HepG2 (cell line): ENCODE measurements at regions not wholly inside any gene's neighbourhood (a gene's known extent, or its start where the extent isn't known, plus 50 kb on each side); places are given as distances from the start of the nearest gene placed in this dataset.

Experiments used
- AGO1 ChIP-seq: fragments of 200-400 bp; formaldehyde crosslinking; IDR thresholded peaks from 2 replicates; pipeline ENCODE4 v1.6.1; 2017; ENCODE audit warnings: mild to moderate bottlenecking, low read depth, low read length, moderate library complexity; ENCODE audit not compliant: poor library complexity, severe bottlenecking
- FOXA1 ChIP-seq, 2 experiments: fragments of 450-650 bp in 1 of 2; sonication (generic) in 1 of 2; formaldehyde crosslinking in 1 of 2; IDR thresholded peaks; 2 replicates each; pipeline versions ENCODE4 v1.4.0 to v1.6.1; 2016 to 2020; ENCODE audit warnings: missing genetic modification reagents in 1 of 2
- IRX3 ChIP-seq: sonication (generic); formaldehyde crosslinking; IDR thresholded peaks from 2 replicates; pipeline ENCODE4 v1.8.1; 2023; ENCODE audit warnings: mild to moderate bottlenecking, low read depth, missing genetic modification reagents, borderline replicate concordance
- KLF6 ChIP-seq: IDR thresholded peaks from 2 replicates; pipeline ENCODE4 v1.8.0; 2016; ENCODE audit warnings: missing biosample characterization, missing genetic modification reagents
- NCOA2 ChIP-seq: sonication (generic); formaldehyde crosslinking; IDR thresholded peaks from 2 replicates; pipeline ENCODE4 v1.8.0; 2022; ENCODE audit warnings: inconsistent platforms
- NR2F6 ChIP-seq, 2 experiments: IDR thresholded peaks; 2 replicates each; pipeline ENCODE4 v1.6.1; 2016; ENCODE audit warnings: antibody characterized with exemption in 1 of 2, mild to moderate bottlenecking in 1 of 2
- POLR2A ChIP-seq, 2 experiments: IDR thresholded peaks; 2 replicates each; pipeline ENCODE4 v1.6.1; 2011; ENCODE audit warnings: low read depth in 2 of 2, low read length in 2 of 2, mild to moderate bottlenecking in 1 of 2, moderate library complexity in 1 of 2; ENCODE audit not compliant: insufficient read depth in 1 of 2
- THAP8 ChIP-seq: sonication (generic); formaldehyde crosslinking; IDR thresholded peaks from 2 replicates; pipeline ENCODE4 v1.5.1; 2020; ENCODE audit warnings: missing genetic modification reagents, mild to moderate bottlenecking, borderline replicate concordance
- YEATS4 ChIP-seq: sonication (generic); formaldehyde crosslinking; IDR thresholded peaks from 2 replicates; pipeline ENCODE4 v1.4.0; 2020; ENCODE audit warnings: missing genetic modification reagents, borderline replicate concordance
- ZFP36 ChIP-seq: fragments of 150-350 bp; IDR thresholded peaks from 2 replicates; pipeline ENCODE4 v1.6.1; 2018; ENCODE audit warnings: borderline replicate concordance, low read length, low read depth; ENCODE audit not compliant: partially characterized antibody
- ZKSCAN5 ChIP-seq: sonication (generic); formaldehyde crosslinking; IDR thresholded peaks from 2 replicates; pipeline ENCODE4 v1.5.1; 2020; ENCODE audit warnings: mild to moderate bottlenecking, missing genetic modification reagents
- ZNF232 ChIP-seq: sonication (generic); formaldehyde crosslinking; IDR thresholded peaks from 2 replicates; pipeline ENCODE4 v1.4.0; 2020; ENCODE audit warnings: missing genetic modification reagents, borderline replicate concordance
- ZNF234 ChIP-seq: sonication (generic); formaldehyde crosslinking; conservative IDR thresholded peaks from 2 replicates; pipeline ENCODE4 v1.5.1; 2020; ENCODE audit warnings: mild to moderate bottlenecking, missing genetic modification reagents
- ZNF235 ChIP-seq: sonication (generic); formaldehyde crosslinking; IDR thresholded peaks from 2 replicates; pipeline ENCODE4 v1.8.1; 2023; ENCODE audit warnings: mild to moderate bottlenecking, missing genetic modification reagents, borderline replicate concordance
- ZNF256 ChIP-seq: sonication (generic); formaldehyde crosslinking; conservative IDR thresholded peaks from 2 replicates; pipeline ENCODE4 v1.4.0; 2020; ENCODE audit warnings: missing genetic modification reagents
- ZNF30 ChIP-seq: sonication (generic); formaldehyde crosslinking; IDR thresholded peaks from 2 replicates; pipeline ENCODE4 v1.5.0; 2020; ENCODE audit warnings: mild to moderate bottlenecking, missing genetic modification reagents
- ZNF552 ChIP-seq: sonication (generic); formaldehyde crosslinking; IDR thresholded peaks from 2 replicates; pipeline ENCODE4 v1.9.0; 2022; ENCODE audit warnings: missing genetic modification reagents, mild to moderate bottlenecking, borderline replicate concordance
- ZNF607 ChIP-seq: sonication (generic); formaldehyde crosslinking; IDR thresholded peaks from 2 replicates; pipeline ENCODE4 v1.5.1; 2020; ENCODE audit warnings: missing genetic modification reagents, mild to moderate bottlenecking, borderline replicate concordance
- ZNF761 ChIP-seq: sonication (generic); formaldehyde crosslinking; conservative IDR thresholded peaks from 2 replicates; pipeline ENCODE4 v1.4.0; 2020; ENCODE audit warnings: mild to moderate bottlenecking, missing genetic modification reagents
- ZNF766 ChIP-seq: sonication (generic); formaldehyde crosslinking; IDR thresholded peaks from 2 replicates; pipeline ENCODE4 v1.5.0; 2020; ENCODE audit warnings: missing genetic modification reagents, borderline replicate concordance
- ZUFSP ChIP-seq: sonication (generic); formaldehyde crosslinking; IDR thresholded peaks from 2 replicates; pipeline ENCODE4 v1.9.0; 2021; ENCODE audit warnings: missing genetic modification reagents, mild to moderate bottlenecking, borderline replicate concordance
- TF ChIP-seq, protein P1 (sequence below): sonication (generic); formaldehyde crosslinking; IDR thresholded peaks from 2 replicates; pipeline ENCODE4 v1.9.0; 2021; ENCODE audit warnings: missing genetic modification reagents, borderline replicate concordance
- TF ChIP-seq, protein P2 (sequence below): sonication (generic); formaldehyde crosslinking; IDR thresholded peaks from 2 replicates; pipeline ENCODE4 v1.4.0; 2020; ENCODE audit warnings: missing genetic modification reagents

- TF ChIP-seq, protein P1, sequence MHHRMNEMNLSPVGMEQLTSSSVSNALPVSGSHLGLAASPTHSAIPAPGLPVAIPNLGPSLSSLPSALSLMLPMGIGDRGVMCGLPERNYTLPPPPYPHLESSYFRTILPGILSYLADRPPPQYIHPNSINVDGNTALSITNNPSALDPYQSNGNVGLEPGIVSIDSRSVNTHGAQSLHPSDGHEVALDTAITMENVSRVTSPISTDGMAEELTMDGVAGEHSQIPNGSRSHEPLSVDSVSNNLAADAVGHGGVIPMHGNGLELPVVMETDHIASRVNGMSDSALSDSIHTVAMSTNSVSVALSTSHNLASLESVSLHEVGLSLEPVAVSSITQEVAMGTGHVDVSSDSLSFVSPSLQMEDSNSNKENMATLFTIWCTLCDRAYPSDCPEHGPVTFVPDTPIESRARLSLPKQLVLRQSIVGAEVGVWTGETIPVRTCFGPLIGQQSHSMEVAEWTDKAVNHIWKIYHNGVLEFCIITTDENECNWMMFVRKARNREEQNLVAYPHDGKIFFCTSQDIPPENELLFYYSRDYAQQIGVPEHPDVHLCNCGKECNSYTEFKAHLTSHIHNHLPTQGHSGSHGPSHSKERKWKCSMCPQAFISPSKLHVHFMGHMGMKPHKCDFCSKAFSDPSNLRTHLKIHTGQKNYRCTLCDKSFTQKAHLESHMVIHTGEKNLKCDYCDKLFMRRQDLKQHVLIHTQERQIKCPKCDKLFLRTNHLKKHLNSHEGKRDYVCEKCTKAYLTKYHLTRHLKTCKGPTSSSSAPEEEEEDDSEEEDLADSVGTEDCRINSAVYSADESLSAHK (CRISPR knock-in tag), result no peak
- TF ChIP-seq ZNF30 (CRISPR knock-in tag) (peak; percentile 67), ZNF232 (peak; percentile 76; the same call in 1 of the 2 replicates), KLF6 (CRISPR knock-in tag) (peak; percentile 80; the same call in 1 of the 2 replicates), ZNF235 (CRISPR knock-in tag) (no peak), ZNF234 (no peak), YEATS4 (CRISPR knock-in tag) (peak; percentile 66), POLR2A (IDR thresholded peaks at IDR 0.05; ENCODE audit: insufficient read depth in 1 of 2, low read depth in 2 of 2, low read length in 2 of 2) (peak in 1 of 2 experiments; percentile 64; a peak in 2 of 4 replicates), THAP8 (CRISPR knock-in tag) (no peak), FOXA1 (IDR thresholded peaks at IDR 0.05) (no peak), FOXA1 (CRISPR knock-in tag; IDR thresholded peaks at IDR 0.05) (no peak), ZKSCAN5 (CRISPR knock-in tag) (no peak), ZUFSP (CRISPR knock-in tag) (no peak), ZNF552 (0 out of 2 replicates have a peak, but pooled peaks have one; percentile 58), ZNF761 (CRISPR knock-in tag) (peak; percentile 22; the same call in 1 of the 2 replicates), ZNF766 (0 out of 2 replicates have a peak, but pooled peaks have one; percentile 19), NCOA2 (CRISPR knock-in tag) (peak; percentile 18; the same call in 1 of the 2 replicates), IRX3 (CRISPR knock-in tag) (no peak), ZNF256 (CRISPR knock-in tag) (no peak), ZNF607 (no peak), AGO1 (no peak), ZFP36 (no peak), NR2F6 (IDR thresholded peaks at IDR 0.05) (no peak), NR2F6 (CRISPR knock-in tag; IDR thresholded peaks at IDR 0.05) (0 out of 2 replicates have a peak, but pooled peaks have one; percentile 17)
- TF ChIP-seq, protein P2, sequence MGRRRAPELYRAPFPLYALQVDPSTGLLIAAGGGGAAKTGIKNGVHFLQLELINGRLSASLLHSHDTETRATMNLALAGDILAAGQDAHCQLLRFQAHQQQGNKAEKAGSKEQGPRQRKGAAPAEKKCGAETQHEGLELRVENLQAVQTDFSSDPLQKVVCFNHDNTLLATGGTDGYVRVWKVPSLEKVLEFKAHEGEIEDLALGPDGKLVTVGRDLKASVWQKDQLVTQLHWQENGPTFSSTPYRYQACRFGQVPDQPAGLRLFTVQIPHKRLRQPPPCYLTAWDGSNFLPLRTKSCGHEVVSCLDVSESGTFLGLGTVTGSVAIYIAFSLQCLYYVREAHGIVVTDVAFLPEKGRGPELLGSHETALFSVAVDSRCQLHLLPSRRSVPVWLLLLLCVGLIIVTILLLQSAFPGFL (CRISPR knock-in tag), result no peak
Measured at GRCh38 chr17:81345228-81346089, 49.8 kb upstream of the BAHCC1 start (continued).
